Kasumi-1 (cell line): ENCODE measurements at regions not wholly inside any gene's neighbourhood (a gene's known extent, or its start where the extent isn't known, plus 50 kb on each side); places are given as distances from the start of the nearest gene placed in this dataset.
"Not testable (repeated sequence)": the region's sequence is repeated elsewhere in the genome, so short reads cannot be mapped to it uniquely, and the experiment has no call there.

Experiments
- DNase-seq, 2 experiments: peaks; one replicate each; lab custom pipeline; 2025; lab: John Stamatoyannopoulos, UW

DNA sequence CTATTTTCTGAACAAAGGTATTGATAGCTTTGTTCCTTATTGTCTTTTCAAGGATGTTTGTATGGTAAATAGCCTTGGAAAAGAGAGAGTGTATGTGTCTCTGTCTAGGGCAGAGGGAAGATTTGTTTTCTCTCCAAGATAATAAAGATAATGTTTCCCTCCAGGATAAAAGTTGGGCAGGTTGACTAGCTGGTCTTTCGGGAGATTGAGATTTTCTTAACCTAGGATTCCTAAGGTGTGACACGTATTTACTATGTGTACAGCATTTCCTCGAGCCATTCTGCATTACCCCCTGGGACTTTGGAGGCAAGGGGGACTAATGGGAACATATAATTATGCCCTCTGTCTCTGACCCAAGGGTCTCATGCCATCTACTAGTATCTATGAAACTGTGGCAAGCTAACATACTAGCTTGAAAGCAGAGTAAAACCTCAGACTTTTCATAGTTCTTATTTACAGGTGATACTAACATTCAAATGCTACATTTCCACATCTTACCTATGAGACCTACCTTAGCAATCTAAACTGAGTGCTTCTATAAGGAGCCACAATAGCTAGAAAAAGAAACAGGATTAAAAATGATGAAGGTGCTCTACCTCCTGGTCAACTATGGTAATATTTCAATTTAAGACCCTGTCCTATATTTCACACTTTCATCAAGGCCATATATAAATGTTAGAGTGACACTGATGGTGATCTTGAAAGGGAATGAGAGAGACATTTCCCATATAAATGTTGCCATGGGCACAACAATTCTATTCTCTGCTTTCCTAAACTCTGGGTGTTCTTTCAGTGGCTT lies 252.9 kb upstream of the CBLB start:
- DNase-seq = no peak

DNA sequence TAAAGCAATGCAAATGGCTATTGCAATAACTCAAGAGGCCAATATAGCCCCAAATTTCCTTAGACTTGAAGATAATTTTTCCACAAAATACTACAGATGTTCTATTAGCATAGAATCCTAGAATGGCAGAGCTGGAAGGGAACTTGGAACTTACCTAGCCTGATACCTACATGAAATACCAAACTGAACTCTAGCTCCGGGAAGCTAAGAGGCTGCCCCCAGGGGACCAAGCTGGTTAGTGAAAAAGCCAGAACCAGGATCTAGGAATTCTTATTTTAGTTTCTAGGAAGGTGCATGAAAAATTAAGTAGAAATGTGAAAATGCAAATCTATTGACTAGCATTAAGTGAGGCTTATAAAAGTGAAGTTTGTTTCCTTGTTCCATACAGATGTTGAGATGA lies 256.0 kb upstream of the CBLB start:
- no peak for DNase-seq

- no peak for DNase-seq
Measured at GRCh38 chr3:106125321-106125720, 256.5 kb upstream of the CBLB start.

GRCh38 chr3:106126067-106126845 lies 257.4 kb upstream of the CBLB start:
- no peak for DNase-seq

- DNase-seq = no peak
Measured at GRCh38 chr3:106126846-106127235, 258.0 kb upstream of the CBLB start.

DNA sequence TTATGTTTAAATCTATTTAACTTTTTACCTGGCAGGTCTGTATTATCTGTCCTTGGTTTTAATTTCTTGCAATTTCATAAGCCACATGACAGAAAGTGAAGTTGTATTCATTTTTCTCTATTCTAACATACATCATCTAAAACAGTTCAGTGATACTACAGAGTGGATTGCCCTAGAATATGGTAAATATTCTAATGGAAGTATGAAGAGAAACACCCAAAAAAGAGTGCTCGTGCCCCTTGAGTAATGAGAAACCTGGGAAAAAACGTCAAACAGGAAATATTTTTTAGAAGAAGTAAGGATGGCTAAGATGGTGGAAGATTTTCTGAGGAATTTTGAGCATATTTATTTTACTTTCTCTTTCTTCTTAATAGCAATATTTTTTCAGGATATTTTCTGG lies 261.1 kb upstream of the CBLB start:
- DNase-seq = no peak

DNA sequence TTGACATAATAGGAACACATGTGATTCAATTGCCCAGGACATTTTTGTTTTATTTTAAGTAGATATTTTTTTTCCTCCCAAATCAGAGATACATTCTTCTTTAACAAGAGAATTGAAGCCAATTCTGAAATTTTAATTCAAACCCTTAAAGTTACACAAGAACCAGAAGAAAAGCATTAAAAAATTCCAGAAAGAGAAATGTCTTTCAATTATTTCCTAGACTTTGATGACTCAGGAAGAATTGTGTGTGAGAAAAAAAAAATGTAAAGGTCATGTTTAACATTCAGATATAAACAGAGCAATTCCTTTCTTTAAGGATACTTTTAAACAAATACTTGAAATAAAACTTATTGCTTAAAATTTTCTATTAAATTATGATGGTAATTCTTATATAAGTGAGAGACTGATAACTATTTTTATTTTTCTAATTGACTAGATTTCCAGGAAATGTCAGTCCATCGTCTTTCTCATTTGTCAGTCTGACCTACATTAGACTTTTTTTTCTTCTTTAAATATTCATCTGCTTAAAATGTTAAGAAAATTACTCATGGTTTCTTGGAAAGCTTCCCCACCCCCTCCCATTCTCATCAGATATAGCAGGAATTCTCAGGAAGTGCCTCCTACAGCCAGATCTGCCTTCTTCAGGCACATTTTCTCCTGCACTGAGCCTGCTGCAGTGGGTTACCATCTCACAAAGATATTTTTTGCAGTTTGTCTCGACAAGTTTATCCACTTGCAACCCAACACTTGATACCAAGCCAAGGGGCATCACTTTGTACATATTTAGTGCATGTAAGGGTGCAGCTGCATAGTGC lies 261.8 kb upstream of the CBLB start:
- DNase-seq = no peak

- DNase-seq = no peak
Measured at GRCh38 chr3:106135451-106136160, 266.8 kb upstream of the CBLB start.

DNA sequence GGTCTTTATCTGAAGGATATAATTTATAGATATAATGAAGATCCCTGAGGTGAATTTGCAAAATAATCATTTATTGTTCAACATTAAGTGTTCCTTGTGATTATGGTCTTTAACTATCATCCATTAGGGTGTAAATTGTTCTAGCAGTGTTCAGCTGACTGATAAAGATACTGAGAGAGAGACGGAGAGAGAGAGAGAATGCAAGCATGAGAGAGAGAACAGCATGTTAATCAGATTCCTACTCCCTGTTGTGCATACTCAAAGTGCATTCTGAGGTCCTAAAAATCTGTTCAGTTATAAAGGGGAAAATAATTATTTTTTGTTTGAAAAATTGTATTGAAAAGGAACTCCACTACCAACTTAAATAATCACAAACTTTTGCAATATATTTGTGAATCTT lies 271.0 kb upstream of the CBLB start:
- no peak for DNase-seq

DNA sequence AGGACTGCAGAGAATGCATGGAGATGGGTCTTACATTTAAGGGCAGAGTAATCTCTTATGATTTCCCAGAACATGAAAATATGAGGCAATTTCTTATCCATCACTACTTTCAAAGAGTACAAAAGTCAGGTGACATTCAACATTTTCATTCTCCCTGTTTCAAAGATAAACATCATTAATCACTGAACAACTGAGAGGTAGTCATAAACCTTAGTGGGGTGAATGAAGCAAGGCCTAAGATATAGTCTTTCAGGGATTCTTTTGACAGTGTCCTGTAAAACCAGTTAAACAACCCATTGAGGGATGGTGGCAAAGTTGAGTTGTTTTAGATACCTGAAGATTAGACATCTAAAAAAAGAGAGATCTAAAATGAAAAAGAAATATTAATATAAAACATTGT lies 271.6 kb upstream of the CBLB start:
- DNase-seq = no peak

DNA sequence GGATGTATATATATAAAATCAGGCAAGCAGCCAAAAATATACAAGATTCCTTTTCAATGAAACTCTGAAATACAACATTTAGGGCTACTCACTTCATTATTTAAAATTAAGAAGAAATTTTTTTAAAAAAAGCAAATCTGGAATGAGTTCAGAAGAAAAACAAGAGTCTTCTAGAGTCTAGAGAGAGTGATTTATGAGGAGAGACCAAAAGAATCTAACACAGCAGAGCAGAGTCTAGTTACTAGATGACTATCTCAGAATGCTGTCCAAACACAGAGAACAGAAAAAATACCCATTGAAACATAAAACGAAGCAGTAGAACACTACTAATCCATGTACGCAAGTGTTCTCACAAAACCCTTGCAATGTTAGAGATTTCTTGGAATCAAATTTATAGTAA lies 275.2 kb upstream of the CBLB start:
- DNase-seq = no peak

GRCh38 chr3:106148440-106149082 lies 279.7 kb upstream of the CBLB start:
- not testable (repeated sequence) for DNase-seq

DNA sequence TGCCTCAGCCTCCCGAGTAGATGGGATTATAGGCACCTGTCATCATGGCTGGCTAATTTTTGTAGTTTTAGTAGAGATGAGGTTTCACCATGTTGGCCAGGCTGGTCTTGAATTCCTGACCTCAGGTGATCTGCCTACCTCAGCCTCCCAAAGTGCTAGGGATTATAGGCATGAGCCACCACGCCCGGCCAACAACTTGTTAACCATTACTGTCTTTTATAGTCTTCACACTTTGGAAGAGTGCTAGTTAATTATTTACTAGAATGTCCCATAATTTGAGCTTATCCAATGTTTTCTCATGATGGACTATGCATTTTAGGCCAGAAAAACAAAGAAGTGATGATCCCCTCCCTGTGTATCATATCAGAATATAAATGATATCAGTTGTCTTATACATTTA lies 288.6 kb upstream of the CBLB start:
- no peak for DNase-seq

DNA sequence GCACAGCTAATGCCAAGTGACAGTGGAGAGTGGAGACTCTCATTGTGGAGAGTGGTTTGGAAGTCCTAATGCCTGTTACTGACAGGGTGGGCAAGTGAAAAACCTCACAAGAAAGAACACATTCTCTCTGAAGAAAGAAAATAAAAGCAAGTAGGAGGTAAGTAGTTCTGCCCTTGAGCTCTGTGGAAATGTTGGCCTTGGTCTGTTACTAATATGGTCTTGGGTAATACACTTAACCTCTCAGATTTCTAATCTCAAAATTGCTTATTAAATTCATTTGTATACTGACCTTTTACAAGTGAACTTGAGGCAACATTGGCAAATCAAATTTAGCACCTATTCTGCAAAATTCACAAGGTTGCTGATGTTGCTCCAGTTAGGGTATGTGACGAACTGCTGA lies 291.6 kb upstream of the CBLB start:
- DNase-seq = no peak

DNA sequence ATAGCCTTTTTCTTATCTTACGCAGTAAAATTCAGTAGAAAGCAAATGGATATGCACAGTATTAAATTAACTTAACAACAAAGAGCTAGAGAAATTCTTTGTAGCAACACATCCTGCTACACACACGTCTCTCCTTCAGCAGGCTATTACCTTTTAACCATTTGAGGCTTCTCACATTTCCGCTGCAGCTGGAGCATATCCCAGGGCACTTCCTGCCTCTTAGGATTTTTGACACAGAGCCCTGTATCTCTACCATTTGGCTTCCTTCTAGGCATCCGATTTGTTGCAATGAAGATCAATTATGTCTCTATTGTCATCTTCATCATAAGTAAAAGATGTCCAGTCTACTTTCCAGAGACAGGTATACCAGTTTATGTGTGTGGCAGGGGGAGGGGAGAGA lies 292.4 kb upstream of the CBLB start:
- no peak for DNase-seq

GRCh38 chr3:106167728-106168127 lies 298.9 kb upstream of the CBLB start:
- no peak for DNase-seq

GRCh38 chr3:106168962-106169750 lies 300.3 kb upstream of the CBLB start:
- DNase-seq = no peak

GRCh38 chr3:106170636-106171035 lies 301.8 kb upstream of the CBLB start:
- no peak for DNase-seq

GRCh38 chr3:106172101-106172500 lies 303.3 kb upstream of the CBLB start:
- no peak for DNase-seq

DNA sequence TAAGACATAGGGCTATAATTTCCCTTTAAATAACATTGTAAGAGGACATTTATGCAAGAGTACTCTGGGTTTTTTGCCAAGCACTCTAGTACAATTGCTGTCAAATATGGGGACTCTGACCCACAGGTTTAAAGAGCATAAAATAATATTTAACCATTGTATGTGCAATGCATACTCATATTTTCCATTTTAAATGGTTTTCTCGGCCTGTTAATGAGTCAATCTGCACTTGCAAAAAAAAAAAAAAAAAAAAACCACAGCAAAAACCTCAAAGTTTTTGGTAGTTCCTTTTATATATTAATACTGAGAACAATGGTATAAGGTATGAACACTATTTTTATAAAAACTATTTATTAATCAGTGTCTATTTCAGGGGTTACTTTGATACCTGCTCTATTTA lies 304.0 kb upstream of the CBLB start:
- DNase-seq = peak; percentile 9

- no peak for DNase-seq
Measured at GRCh38 chr3:106175276-106175675, 306.5 kb upstream of the CBLB start.
